T-helper 2 cell treated with Interferon-gamma antibody and Interleukin-4, amounts not matched to agents 5 μg/mL and 100 μg/mL, for 36 hours (primary cell): ENCODE measurements at regions not wholly inside any gene's neighbourhood (a gene's known extent, or its start where the extent isn't known, plus 50 kb on each side); places are given as distances from the start of the nearest gene placed in this dataset.
"Not testable (repeated sequence)": the region's sequence is repeated elsewhere in the genome, so short reads cannot be mapped to it uniquely, and the experiment has no call there.

Experiments used
- DNase-seq: peaks from one replicate; pipeline ENCODE4 v3.0.0; 2021; ENCODE audit warnings: low spot score
- H3K27ac Mint-ChIP-seq: one replicate; pipeline ENCODE4 v1.8.0; 2021; ENCODE audit warnings: mild to moderate bottlenecking, mixed read lengths
- H3K27me3 Mint-ChIP-seq: one replicate; pipeline ENCODE4 v1.8.0; 2021; ENCODE audit warnings: low read depth, mixed read lengths
- H3K36me3 Mint-ChIP-seq: one replicate; pipeline ENCODE4 v1.8.0; 2021; ENCODE audit warnings: low read depth, mixed read lengths
- H3K4me1 Mint-ChIP-seq: one replicate; pipeline ENCODE4 v1.8.0; 2021; ENCODE audit warnings: low read depth, mixed read lengths
- H3K4me3 Mint-ChIP-seq: one replicate; pipeline ENCODE4 v1.8.0; 2022; ENCODE audit warnings: mild to moderate bottlenecking, moderate library complexity, mixed read lengths
- H3K9me3 Mint-ChIP-seq: one replicate; pipeline ENCODE4 v1.8.0; 2021; ENCODE audit warnings: mixed read lengths

- Mint-ChIP-seq H3K36me3 (no peaks in the 10 kb centered on the region), H3K9me3 (no peaks in the 10 kb centered on the region), H3K27me3 (no peaks in the 10 kb centered on the region), H3K4me3 (no peak overlapping the region), H3K4me1 (peaks cover 8% of the 10 kb centered on the region), H3K27ac (no peak overlapping the region)
- no peak for DNase-seq
Measured at GRCh38 chr6:165782134-165782533, 119.1 kb upstream of the PDE10A start.

- DNase-seq: no peak
- no peaks in the 10 kb centered on the region for H3K9me3 Mint-ChIP-seq
- H3K27ac Mint-ChIP-seq: no peak overlapping the region
- no peaks in the 10 kb centered on the region for H3K36me3 Mint-ChIP-seq
- peaks cover 6% of the 10 kb centered on the region for H3K4me1 Mint-ChIP-seq
- H3K27me3 Mint-ChIP-seq: peaks cover 13% of the 10 kb centered on the region
- no peak overlapping the region for H3K4me3 Mint-ChIP-seq
Measured at GRCh38 chr6:165777680-165778079, 114.6 kb upstream of the PDE10A start.

GRCh38 chr6:165776691-165777090, 113.7 kb upstream of the PDE10A start:
- no peak for DNase-seq
- H3K27me3 Mint-ChIP-seq: peaks cover 13% of the 10 kb centered on the region
- H3K36me3 Mint-ChIP-seq: no peaks in the 10 kb centered on the region
- no peaks in the 10 kb centered on the region for H3K9me3 Mint-ChIP-seq
- H3K4me1 Mint-ChIP-seq: peaks cover 6% of the 10 kb centered on the region
- H3K4me3 Mint-ChIP-seq: no peak overlapping the region
- no peak overlapping the region for H3K27ac Mint-ChIP-seq

- H3K36me3 Mint-ChIP-seq: no peaks in the 10 kb centered on the region
- H3K27ac Mint-ChIP-seq: no peak overlapping the region
- peaks cover 6% of the 10 kb centered on the region for H3K4me1 Mint-ChIP-seq
- no peak for DNase-seq
- peaks cover 13% of the 10 kb centered on the region for H3K27me3 Mint-ChIP-seq
- H3K9me3 Mint-ChIP-seq: no peaks in the 10 kb centered on the region
- H3K4me3 Mint-ChIP-seq: no peak overlapping the region
Measured at GRCh38 chr6:165775721-165776120, 112.7 kb upstream of the PDE10A start.

GRCh38 chr6:165774903-165775601, 112.0 kb upstream of the PDE10A start:
- no peaks in the 10 kb centered on the region for H3K9me3 Mint-ChIP-seq
- H3K27ac Mint-ChIP-seq: no peak overlapping the region
- no peak for DNase-seq
- H3K4me1 Mint-ChIP-seq: peaks cover 6% of the 10 kb centered on the region
- no peaks in the 10 kb centered on the region for H3K36me3 Mint-ChIP-seq
- peaks cover 13% of the 10 kb centered on the region for H3K27me3 Mint-ChIP-seq
- H3K4me3 Mint-ChIP-seq: no peak overlapping the region

GRCh38 chr6:165770397-165771082, 107.5 kb upstream of the PDE10A start:
- DNase-seq: no peak
- H3K4me1 Mint-ChIP-seq: peaks cover 6% of the 10 kb centered on the region
- no peaks in the 10 kb centered on the region for H3K36me3 Mint-ChIP-seq
- peaks cover 14% of the 10 kb centered on the region for H3K27me3 Mint-ChIP-seq
- no peak overlapping the region for H3K4me3 Mint-ChIP-seq
- H3K27ac Mint-ChIP-seq: no peak overlapping the region
- H3K9me3 Mint-ChIP-seq: no peaks in the 10 kb centered on the region

- Mint-ChIP-seq H3K4me1 (peaks cover 3% of the 10 kb centered on the region), H3K27me3 (peaks cover 7% of the 10 kb centered on the region), H3K36me3 (no peaks in the 10 kb centered on the region), H3K9me3 (no peaks in the 10 kb centered on the region), H3K4me3 (no peak overlapping the region), H3K27ac (no peak overlapping the region)
- DNase-seq: no peak
Measured at GRCh38 chr6:165769884-165770283, 106.8 kb upstream of the PDE10A start.

GRCh38 chr6:165769401-165769800, 106.4 kb upstream of the PDE10A start:
- H3K4me1 Mint-ChIP-seq: peaks cover 3% of the 10 kb centered on the region
- no peak overlapping the region for H3K4me3 Mint-ChIP-seq
- H3K27ac Mint-ChIP-seq: no peak overlapping the region
- no peak for DNase-seq
- H3K36me3 Mint-ChIP-seq: no peaks in the 10 kb centered on the region
- no peaks in the 10 kb centered on the region for H3K9me3 Mint-ChIP-seq
- peaks cover 6% of the 10 kb centered on the region for H3K27me3 Mint-ChIP-seq

- peaks cover 4% of the 10 kb centered on the region for H3K27me3 Mint-ChIP-seq
- H3K4me1 Mint-ChIP-seq: peaks cover 3% of the 10 kb centered on the region
- no peak for DNase-seq
- H3K4me3 Mint-ChIP-seq: no peak overlapping the region
- H3K9me3 Mint-ChIP-seq: no peaks in the 10 kb centered on the region
- H3K36me3 Mint-ChIP-seq: no peaks in the 10 kb centered on the region
- H3K27ac Mint-ChIP-seq: no peak overlapping the region
Measured at GRCh38 chr6:165768961-165769360, 105.9 kb upstream of the PDE10A start.

GRCh38 chr6:165767228-165767627, 104.2 kb upstream of the PDE10A start:
- Mint-ChIP-seq H3K9me3 (peaks cover 3% of the 10 kb centered on the region), H3K27ac (no peak overlapping the region), H3K4me1 (peaks cover 3% of the 10 kb centered on the region), H3K4me3 (no peak overlapping the region), H3K27me3 (peaks cover 3% of the 10 kb centered on the region), H3K36me3 (no peaks in the 10 kb centered on the region)
- no peak for DNase-seq

GRCh38 chr6:165766457-165766856, 103.4 kb upstream of the PDE10A start:
- no peak for DNase-seq
- Mint-ChIP-seq H3K27ac (no peak overlapping the region), H3K9me3 (peaks cover 3% of the 10 kb centered on the region), H3K4me1 (peaks cover 3% of the 10 kb centered on the region), H3K36me3 (no peaks in the 10 kb centered on the region), H3K4me3 (no peak overlapping the region), H3K27me3 (peaks cover 3% of the 10 kb centered on the region)

GRCh38 chr6:165766026-165766425, 103.0 kb upstream of the PDE10A start:
- Mint-ChIP-seq H3K4me3 (no peak overlapping the region), H3K27me3 (peaks cover 3% of the 10 kb centered on the region), H3K9me3 (peaks cover 3% of the 10 kb centered on the region), H3K27ac (no peak overlapping the region), H3K36me3 (no peaks in the 10 kb centered on the region), H3K4me1 (peaks cover 3% of the 10 kb centered on the region)
- no peak for DNase-seq

GRCh38 chr6:165765256-165765655, 102.2 kb upstream of the PDE10A start:
- H3K4me3 Mint-ChIP-seq, H3K27me3 Mint-ChIP-seq, H3K27ac Mint-ChIP-seq, H3K4me1 Mint-ChIP-seq, DNase-seq, H3K36me3 Mint-ChIP-seq, H3K9me3 Mint-ChIP-seq: not testable (repeated sequence)

GRCh38 chr6:165762876-165763275, 99.8 kb upstream of the PDE10A start:
- Mint-ChIP-seq H3K36me3 (no peaks in the 10 kb centered on the region), H3K27ac (no peak overlapping the region), H3K4me1 (peaks cover 3% of the 10 kb centered on the region), H3K4me3 (no peak overlapping the region), H3K27me3 (peaks cover 3% of the 10 kb centered on the region), H3K9me3 (peaks cover 3% of the 10 kb centered on the region)
- DNase-seq: no peak

GRCh38 chr6:165762125-165762524, 99.1 kb upstream of the PDE10A start:
- Mint-ChIP-seq H3K27ac (no peak overlapping the region), H3K9me3 (peaks cover 3% of the 10 kb centered on the region), H3K4me3 (no peak overlapping the region), H3K36me3 (no peaks in the 10 kb centered on the region), H3K4me1 (peaks cover 3% of the 10 kb centered on the region), H3K27me3 (no peaks in the 10 kb centered on the region)
- DNase-seq: no peak
